Vagina (tissue), 2 donors: ENCODE measurements at regions not wholly inside any gene's neighbourhood (a gene's known extent, or its start where the extent isn't known, plus 50 kb on each side); places are given as distances from the start of the nearest gene placed in this dataset.

ENCODE experiments used
- CTCF ChIP-seq, 3 experiments: fragments of 450-650 bp in 2 of 3; fragments of 200-600 bp in 1 of 3; sonication (generic) in 1 of 3; IDR thresholded peaks; one replicate each; pipeline ENCODE4 v1.5.1; 2017 to 2019; ENCODE audit warnings: antibody characterized with exemption in 3 of 3, mild to moderate bottlenecking in 2 of 3, moderate library complexity in 2 of 3
- POLR2A ChIP-seq, 2 donors: fragments of 450-650 bp; IDR thresholded peaks; one replicate each; pipeline ENCODE4 v1.6.1; 2017; ENCODE audit warnings: antibody characterized with exemption in 2 of 2, mild to moderate bottlenecking in 2 of 2, moderate library complexity in 2 of 2
- POLR2AphosphoS5 ChIP-seq, 2 donors: sonication (generic); formaldehyde crosslinking; IDR thresholded peaks; one replicate each; pipeline ENCODE4 v1.9.0; 2017; ENCODE audit warnings: antibody characterized with exemption in 2 of 2, mild to moderate bottlenecking in 2 of 2, low read depth in 1 of 2; ENCODE audit not compliant: insufficient read depth in 1 of 2

GRCh38 chr3:34056181-34056910 is 257.9 kb downstream of the PDCD6IP start:
- TF ChIP-seq POLR2A (IDR thresholded peaks at IDR 0.05) (no peak), CTCF (IDR thresholded peaks at IDR 0.05) (no peak), POLR2AphosphoS5 (IDR thresholded peaks at IDR 0.05; ENCODE audit: insufficient read depth in 1 of 2, low read depth in 1 of 2) (no peak)
